Dendritic cell treated with granulocyte-macrophage colony-stimulating factor and Interleukin-4, amounts not matched to agents 40 ng/mL and 50 ng/mL, for 4 days (primary cell): ENCODE measurements at regions not wholly inside any gene's neighbourhood (a gene's known extent, or its start where the extent isn't known, plus 50 kb on each side); places are given as distances from the start of the nearest gene placed in this dataset.
"Not testable (repeated sequence)": the region's sequence is repeated elsewhere in the genome, so short reads cannot be mapped to it uniquely, and the experiment has no call there.

Experiments
- H3K27ac Mint-ChIP-seq: one replicate; pipeline ENCODE4 v1.8.0; 2022; ENCODE audit warnings: mild to moderate bottlenecking, mixed read lengths
- H3K27me3 Mint-ChIP-seq: one replicate; pipeline ENCODE4 v1.8.0; 2022; ENCODE audit warnings: mild to moderate bottlenecking, mixed read lengths
- H3K36me3 Mint-ChIP-seq: one replicate; pipeline ENCODE4 v1.8.0; 2022; ENCODE audit warnings: low read depth, mixed read lengths
- H3K4me1 Mint-ChIP-seq: one replicate; pipeline ENCODE4 v1.8.0; 2022; ENCODE audit warnings: low read depth, mixed read lengths
- H3K4me3 Mint-ChIP-seq: one replicate; pipeline ENCODE4 v1.8.0; 2022; ENCODE audit warnings: mild to moderate bottlenecking, moderate library complexity, mixed read lengths
- H3K9me3 Mint-ChIP-seq: one replicate; pipeline ENCODE4 v1.8.0; 2022; ENCODE audit warnings: mixed read lengths
- intact Hi-C: fragments of 100-400 bp; cut with micrococcal nuclease; formaldehyde crosslinking; loops from one replicate; pipeline ENCODE4 v1.15.0; 2022

- H3K9me3 Mint-ChIP-seq = peaks cover 22% of the 10 kb centered on the region
- no peak overlapping the region for H3K4me3 Mint-ChIP-seq
- no peaks in the 10 kb centered on the region for H3K4me1 Mint-ChIP-seq
- no peaks in the 10 kb centered on the region for H3K36me3 Mint-ChIP-seq
- no peaks in the 10 kb centered on the region for H3K27me3 Mint-ChIP-seq
- intact Hi-C loops = no loop called here
- no peak overlapping the region for H3K27ac Mint-ChIP-seq
These were observed 755.8 kb downstream of the DHX35 start for GRCh38 chr20:39717936-39718335.

- Mint-ChIP-seq H3K27me3 (no peaks in the 10 kb centered on the region), H3K27ac (no peak overlapping the region), H3K4me1 (no peaks in the 10 kb centered on the region), H3K36me3 (no peaks in the 10 kb centered on the region), H3K9me3 (peaks cover 14% of the 10 kb centered on the region), H3K4me3 (no peak overlapping the region)
- intact Hi-C loops = no loop called here
These were observed 754.7 kb downstream of the DHX35 start for GRCh38 chr20:39716796-39717341.

DNA sequence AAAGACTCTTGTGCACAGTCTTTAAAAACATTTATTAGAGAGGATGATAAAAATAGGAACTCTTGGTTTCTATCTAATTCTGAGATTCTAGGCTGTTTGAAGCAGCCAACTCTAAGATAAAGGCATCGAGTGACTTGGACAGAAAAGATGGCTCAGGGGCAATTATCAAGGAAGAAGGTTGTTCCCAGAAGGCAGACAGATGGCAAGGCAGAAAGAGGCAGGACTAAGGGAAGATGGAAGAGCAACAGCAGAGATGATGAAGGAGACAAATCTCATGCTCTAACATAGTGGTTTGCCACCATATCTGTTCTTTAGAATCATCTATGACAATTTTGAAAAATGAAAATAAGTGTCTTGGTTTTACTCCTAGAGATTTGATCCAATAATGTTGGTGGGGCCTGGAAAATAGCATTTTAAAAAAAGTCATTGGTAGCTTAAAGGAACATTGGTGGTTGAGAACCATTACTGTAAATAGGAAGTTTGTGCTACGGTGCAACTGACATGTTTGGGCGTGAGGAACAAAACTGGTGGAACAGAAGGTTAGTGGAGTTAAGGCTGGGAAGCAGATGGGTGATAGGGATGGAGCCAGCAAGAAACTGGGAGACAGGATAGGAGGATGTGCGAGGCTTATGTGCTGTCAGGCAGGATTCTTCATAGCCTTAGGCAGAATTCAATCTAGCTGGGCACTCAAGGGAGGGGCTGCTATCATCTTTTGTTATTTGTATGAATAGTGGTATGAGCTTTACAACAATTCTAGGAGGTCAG, 751.1 kb downstream of the DHX35 start:
- Mint-ChIP-seq H3K27ac (no peak overlapping the region), H3K4me3 (no peak overlapping the region), H3K4me1 (no peaks in the 10 kb centered on the region), H3K27me3 (no peaks in the 10 kb centered on the region), H3K36me3 (no peaks in the 10 kb centered on the region), H3K9me3 (peaks cover 14% of the 10 kb centered on the region)
- intact Hi-C loops = no loop called here

GRCh38 chr20:39706184-39706663, 744.1 kb downstream of the DHX35 start:
- Mint-ChIP-seq H3K36me3 (no peaks in the 10 kb centered on the region), H3K9me3 (no peaks in the 10 kb centered on the region), H3K27me3 (no peaks in the 10 kb centered on the region), H3K4me1 (no peaks in the 10 kb centered on the region), H3K4me3 (no peak overlapping the region), H3K27ac (no peak overlapping the region)
- intact Hi-C loops = no loop called here

GRCh38 chr20:39705032-39705431, 742.9 kb downstream of the DHX35 start:
- Mint-ChIP-seq H3K4me1 (no peaks in the 10 kb centered on the region), H3K27ac (no peak overlapping the region), H3K9me3 (no peaks in the 10 kb centered on the region), H3K4me3 (no peak overlapping the region), H3K27me3 (no peaks in the 10 kb centered on the region), H3K36me3 (no peaks in the 10 kb centered on the region)
- intact Hi-C loops = no loop called here

- intact Hi-C loops, H3K4me3 Mint-ChIP-seq, H3K27me3 Mint-ChIP-seq, H3K4me1 Mint-ChIP-seq, H3K36me3 Mint-ChIP-seq, H3K9me3 Mint-ChIP-seq, H3K27ac Mint-ChIP-seq: not testable (repeated sequence)
These were observed 741.2 kb downstream of the DHX35 start for GRCh38 chr20:39703357-39703756.

DNA sequence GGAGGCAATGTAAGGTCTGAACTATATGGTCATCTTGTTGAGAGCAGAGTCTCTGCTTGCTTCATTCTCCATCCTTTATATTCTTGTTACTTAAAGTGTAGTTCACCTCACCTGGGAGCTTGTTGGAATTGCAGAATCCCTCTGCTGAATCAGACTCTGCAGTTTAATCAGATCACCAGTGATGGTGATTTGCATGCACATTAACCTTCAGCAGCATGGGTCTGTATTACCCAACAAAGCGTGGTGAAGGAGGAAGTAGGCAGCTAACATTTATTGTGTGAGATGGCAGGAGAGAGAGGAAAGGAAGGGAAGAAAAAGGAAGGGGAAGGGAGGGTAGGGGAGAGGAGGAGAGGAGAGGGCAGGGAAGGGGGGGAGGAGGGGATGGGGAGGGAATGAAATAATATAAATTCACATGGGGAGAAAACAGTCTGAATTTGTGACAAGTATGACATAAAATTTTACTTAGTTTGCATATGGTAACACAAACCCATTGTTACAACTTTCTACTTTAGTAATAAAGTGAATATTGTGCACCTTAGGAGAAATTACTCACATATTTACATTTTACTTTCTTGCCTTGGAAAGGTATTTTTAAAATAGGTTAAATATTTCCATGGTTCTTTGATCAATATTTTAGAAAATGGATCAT, 740.7 kb downstream of the DHX35 start:
- H3K27ac Mint-ChIP-seq = no peak overlapping the region
- H3K36me3 Mint-ChIP-seq = no peaks in the 10 kb centered on the region

DNA sequence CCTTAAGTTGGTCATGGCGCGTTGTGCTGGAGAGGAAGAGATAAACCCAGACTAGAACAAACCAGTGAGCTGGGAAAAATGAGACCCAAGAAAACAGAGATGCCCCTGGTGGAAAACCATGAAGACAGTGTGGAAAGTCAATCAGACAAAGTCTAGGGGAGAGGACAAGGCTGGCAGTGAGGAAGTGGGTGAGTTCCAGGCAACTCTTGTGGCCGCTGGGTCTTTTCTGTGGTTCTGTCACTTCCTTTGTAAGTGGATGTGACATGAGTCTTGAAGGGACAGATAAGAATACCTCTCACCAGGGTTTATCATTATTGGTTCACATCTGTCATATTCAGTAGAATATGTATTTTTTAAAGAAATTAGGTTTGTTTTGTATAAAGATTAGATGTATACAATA, 738.4 kb downstream of the DHX35 start:
- no peaks in the 10 kb centered on the region for H3K9me3 Mint-ChIP-seq
- H3K4me3 Mint-ChIP-seq = no peak overlapping the region
- H3K36me3 Mint-ChIP-seq = no peaks in the 10 kb centered on the region
- no peaks in the 10 kb centered on the region for H3K27me3 Mint-ChIP-seq
- H3K4me1 Mint-ChIP-seq = no peaks in the 10 kb centered on the region
- H3K27ac Mint-ChIP-seq = no peak overlapping the region
- intact Hi-C loops = no loop called here

More for the DNA sequence above, 740.7 kb downstream of the DHX35 start:
- H3K4me1 Mint-ChIP-seq = no peaks in the 10 kb centered on the region
- H3K4me3 Mint-ChIP-seq = no peak overlapping the region
- H3K27me3 Mint-ChIP-seq = no peaks in the 10 kb centered on the region
- intact Hi-C loops = no loop called here
- no peaks in the 10 kb centered on the region for H3K9me3 Mint-ChIP-seq

DNA sequence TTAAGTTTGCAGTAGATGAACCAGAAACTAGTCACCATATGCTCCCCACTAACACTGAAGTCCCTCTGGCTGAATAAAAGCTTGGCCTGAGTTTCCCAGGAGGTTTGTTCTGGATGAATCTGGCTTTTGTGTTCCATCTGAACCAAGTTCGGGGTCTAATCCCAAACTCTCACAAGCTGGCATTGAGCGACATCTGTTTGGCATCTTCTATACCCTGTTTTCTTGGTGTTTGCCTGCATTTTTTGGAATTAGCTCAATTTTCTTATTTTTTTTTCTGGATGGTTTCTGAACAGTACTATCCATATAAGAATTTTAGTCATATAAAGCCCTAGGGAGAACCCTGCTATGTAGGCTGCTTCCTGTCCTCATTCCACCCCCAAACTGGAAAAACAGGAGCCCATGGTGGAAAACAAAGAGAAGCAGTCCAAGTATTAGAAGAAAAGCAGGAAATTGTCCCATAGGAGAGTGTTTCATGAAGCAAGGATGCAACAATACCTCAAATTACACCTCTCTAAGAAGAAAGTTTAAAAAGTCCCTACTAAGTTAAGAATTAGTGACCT, 737.1 kb downstream of the DHX35 start:
- Mint-ChIP-seq H3K4me1 (no peaks in the 10 kb centered on the region), H3K9me3 (no peaks in the 10 kb centered on the region), H3K27me3 (no peaks in the 10 kb centered on the region), H3K36me3 (no peaks in the 10 kb centered on the region), H3K4me3 (no peak overlapping the region), H3K27ac (no peak overlapping the region)
- intact Hi-C loops = no loop called here

- no peak overlapping the region for H3K27ac Mint-ChIP-seq
- H3K27me3 Mint-ChIP-seq = no peaks in the 10 kb centered on the region
- H3K36me3 Mint-ChIP-seq = no peaks in the 10 kb centered on the region
- no peaks in the 10 kb centered on the region for H3K9me3 Mint-ChIP-seq
- no peak overlapping the region for H3K4me3 Mint-ChIP-seq
- H3K4me1 Mint-ChIP-seq = no peaks in the 10 kb centered on the region
- intact Hi-C loops = no loop called here
These were observed 736.6 kb downstream of the DHX35 start for GRCh38 chr20:39698752-39699151.

- Mint-ChIP-seq H3K36me3 (no peaks in the 10 kb centered on the region), H3K9me3 (no peaks in the 10 kb centered on the region), H3K27me3 (no peaks in the 10 kb centered on the region), H3K4me3 (no peak overlapping the region), H3K27ac (no peak overlapping the region), H3K4me1 (no peaks in the 10 kb centered on the region)
- intact Hi-C loops = no loop called here
These were observed 729.2 kb downstream of the DHX35 start for GRCh38 chr20:39691151-39691862.

DNA sequence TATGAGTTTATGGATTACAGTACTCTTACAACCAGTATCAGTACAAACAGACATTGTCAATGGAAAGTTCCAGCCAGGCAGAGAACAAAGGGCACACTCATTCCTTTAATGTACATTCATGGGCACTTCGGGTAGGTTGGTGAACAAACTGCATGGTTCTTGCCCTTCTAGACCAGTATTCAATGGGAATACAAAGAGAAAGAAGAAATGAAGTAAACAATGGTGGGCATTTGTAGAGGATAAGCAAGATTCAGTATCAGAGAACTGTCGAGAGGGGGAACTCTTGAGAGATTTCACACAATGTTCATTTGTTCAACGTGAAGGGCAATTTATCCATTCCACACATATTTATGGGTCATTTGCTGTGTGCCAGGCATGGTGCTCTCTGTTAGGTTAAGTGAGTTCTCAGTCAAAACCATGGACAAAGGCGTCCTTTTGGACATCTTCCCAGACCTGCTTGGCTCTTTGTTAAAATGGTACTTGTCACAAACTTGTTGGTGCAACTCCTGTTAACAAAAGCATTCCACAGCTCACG, 714.8 kb downstream of the DHX35 start:
- Mint-ChIP-seq H3K27me3 (no peaks in the 10 kb centered on the region), H3K4me1 (no peaks in the 10 kb centered on the region), H3K36me3 (no peaks in the 10 kb centered on the region), H3K4me3 (no peak overlapping the region), H3K9me3 (no peaks in the 10 kb centered on the region), H3K27ac (no peak overlapping the region)
- intact Hi-C loops = no loop called here

DNA sequence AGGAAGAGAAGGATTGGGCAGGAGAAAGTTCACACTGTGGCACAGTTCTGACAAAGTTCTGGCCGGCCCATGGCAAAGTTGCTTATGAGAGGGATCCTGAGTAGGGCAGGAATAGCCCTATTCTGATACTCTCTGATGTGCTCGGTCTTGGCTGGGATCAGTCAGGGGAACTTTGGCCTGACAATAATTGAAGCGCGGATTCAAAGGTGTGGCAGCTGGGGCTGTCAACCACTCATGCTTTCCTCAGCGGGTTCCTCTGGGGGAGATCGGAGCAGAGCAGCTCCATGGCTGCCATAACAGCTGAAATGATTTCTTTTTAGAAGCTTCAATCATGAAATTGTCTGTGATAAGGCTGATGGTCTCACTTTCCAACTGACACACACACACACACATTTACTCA, 714.1 kb downstream of the DHX35 start:
- Mint-ChIP-seq H3K36me3 (no peaks in the 10 kb centered on the region), H3K4me1 (no peaks in the 10 kb centered on the region), H3K4me3 (no peak overlapping the region), H3K27ac (no peak overlapping the region), H3K9me3 (no peaks in the 10 kb centered on the region), H3K27me3 (no peaks in the 10 kb centered on the region)
- intact Hi-C loops = no loop called here

GRCh38 chr20:39674842-39675241, 712.7 kb downstream of the DHX35 start:
- intact Hi-C loops = no loop called here
- H3K4me3 Mint-ChIP-seq = no peak overlapping the region
- H3K27me3 Mint-ChIP-seq = no peaks in the 10 kb centered on the region
- H3K4me1 Mint-ChIP-seq = no peaks in the 10 kb centered on the region
- H3K36me3 Mint-ChIP-seq = no peaks in the 10 kb centered on the region
- no peak overlapping the region for H3K27ac Mint-ChIP-seq
- H3K9me3 Mint-ChIP-seq = no peaks in the 10 kb centered on the region
